HFFc6 (cell line): ENCODE measurements at regions not wholly inside any gene's neighbourhood (a gene's known extent, or its start where the extent isn't known, plus 50 kb on each side); places are given as distances from the start of the nearest gene placed in this dataset.
"Not testable (repeated sequence)": the region's sequence is repeated elsewhere in the genome, so short reads cannot be mapped to it uniquely, and the experiment has no call there.

Experiments
- DNase-seq: peaks from one replicate; pipeline ENCODE4 v3.0.0-alpha.2; 2018
- H3K27ac Mint-ChIP-seq: 2 replicates; pipeline ENCODE4 v1.8.0; 2020; ENCODE audit warnings: mild to moderate bottlenecking, mixed read lengths
- H3K27me3 Mint-ChIP-seq: 2 replicates; pipeline ENCODE4 v1.8.0; 2021; ENCODE audit warnings: mild to moderate bottlenecking, moderate library complexity, mixed read lengths; ENCODE audit not compliant: insufficient read depth
- H3K36me3 Mint-ChIP-seq: 2 replicates; pipeline ENCODE4 v1.8.0; 2021; ENCODE audit warnings: low read depth, mixed read lengths
- H3K4me1 Mint-ChIP-seq: 2 replicates; pipeline ENCODE4 v1.8.0; 2020; ENCODE audit warnings: low read depth, mixed read lengths
- H3K4me3 Mint-ChIP-seq: 2 replicates; pipeline ENCODE4 v1.8.0; 2020; ENCODE audit warnings: mild to moderate bottlenecking, moderate library complexity, mixed read lengths
- H3K9me3 Mint-ChIP-seq: 2 replicates; pipeline ENCODE4 v1.8.0; 2020; ENCODE audit warnings: mild to moderate bottlenecking, mixed read lengths
- CTCF ChIP-seq: fragments of 200-600 bp; sonication (generic); IDR thresholded peaks from 2 replicates; pipeline ENCODE4 v1.5.0; 2021; ENCODE audit warnings: antibody characterized with exemption, mild to moderate bottlenecking

GRCh38 chr5:86716121-86716520, 98.4 kb downstream of the COX7C start:
- DNase-seq, result no peak
- Mint-ChIP-seq H3K36me3 (peaks cover 4% of the 10 kb centered on the region; the same call in 1 of the 2 replicates), H3K4me3 (no peak overlapping the region), H3K4me1 (no peaks in the 10 kb centered on the region), H3K27me3 (no peaks in the 10 kb centered on the region; the same call in 1 of the 2 replicates), H3K9me3 (peaks cover 5% of the 10 kb centered on the region), H3K27ac (no peak overlapping the region)
- no peak for TF ChIP-seq CTCF

GRCh38 chr5:86731319-86732117, 113.8 kb downstream of the COX7C start:
- not testable (repeated sequence) for H3K27me3 Mint-ChIP-seq, DNase-seq, H3K4me3 Mint-ChIP-seq, H3K27ac Mint-ChIP-seq, H3K36me3 Mint-ChIP-seq, H3K4me1 Mint-ChIP-seq
- H3K9me3 Mint-ChIP-seq, result peaks cover 41% of the 10 kb centered on the region

GRCh38 chr5:86735370-86735769, 117.6 kb downstream of the COX7C start:
- Mint-ChIP-seq H3K9me3 (peaks cover 23% of the 10 kb centered on the region), H3K4me3 (no peak overlapping the region), H3K36me3 (no peaks in the 10 kb centered on the region), H3K27ac (no peak overlapping the region), H3K4me1 (no peaks in the 10 kb centered on the region), H3K27me3 (no peaks in the 10 kb centered on the region; the same call in 1 of the 2 replicates)
- no peak for DNase-seq
- TF ChIP-seq CTCF, result no peak

- Mint-ChIP-seq H3K27me3 (no peaks in the 10 kb centered on the region; the same call in 1 of the 2 replicates), H3K4me3 (no peak overlapping the region), H3K9me3 (peaks cover 22% of the 10 kb centered on the region), H3K27ac (no peak overlapping the region), H3K36me3 (no peaks in the 10 kb centered on the region), H3K4me1 (no peaks in the 10 kb centered on the region)
- TF ChIP-seq CTCF, result no peak
- DNase-seq, result no peak
These were observed 119.8 kb downstream of the COX7C start for GRCh38 chr5:86737579-86737978.

GRCh38 chr5:86748538-86749105, 130.9 kb downstream of the COX7C start:
- Mint-ChIP-seq H3K4me1 (no peaks in the 10 kb centered on the region), H3K9me3 (no peaks in the 10 kb centered on the region), H3K27me3 (no peaks in the 10 kb centered on the region; the same call in 1 of the 2 replicates), H3K27ac (no peak overlapping the region), H3K36me3 (no peaks in the 10 kb centered on the region), H3K4me3 (no peak overlapping the region)
- DNase-seq, result no peak
- TF ChIP-seq CTCF, result no peak

- H3K36me3 Mint-ChIP-seq, result no peaks in the 10 kb centered on the region
- H3K4me3 Mint-ChIP-seq, result no peak overlapping the region
- no peaks in the 10 kb centered on the region; the same call in 1 of the 2 replicates for H3K27me3 Mint-ChIP-seq
- H3K27ac Mint-ChIP-seq, result no peak overlapping the region
- no peaks in the 10 kb centered on the region for H3K4me1 Mint-ChIP-seq
- no peak for DNase-seq
- H3K9me3 Mint-ChIP-seq, result no peaks in the 10 kb centered on the region
- TF ChIP-seq CTCF, result no peak
These were observed 132.1 kb downstream of the COX7C start for GRCh38 chr5:86749841-86750240.
